HL-60 (cell line): ENCODE measurements at regions not wholly inside any gene's neighbourhood (a gene's known extent, or its start where the extent isn't known, plus 50 kb on each side); places are given as distances from the start of the nearest gene placed in this dataset.

ENCODE experiments used
- DNase-seq, 2 experiments: peaks; one replicate each; pipeline ENCODE4 v3.0.0-alpha.2; 2010 to 2020; ENCODE audit warnings: low read depth in 1 of 2, low spot score in 1 of 2
- H3K27ac ChIP-seq: fragments of 250-450 bp; sonication (Bioruptor Pico); replicated peaks from 2 replicates; pipeline ENCODE4 v1.5.1; 2020; ENCODE audit warnings: mild to moderate bottlenecking, moderate library complexity
- H3K27me3 ChIP-seq: fragments of 250-450 bp; sonication (Bioruptor Pico); 2 replicates; pipeline ENCODE4 v1.5.1; 2021; ENCODE audit warnings: mild to moderate bottlenecking, moderate library complexity; ENCODE audit not compliant: insufficient read depth, poor library complexity, severe bottlenecking
- H3K4me3 ChIP-seq: replicated peaks from 2 replicates; pipeline ENCODE4 v1.5.1; 2011; ENCODE audit warnings: mild to moderate bottlenecking, control low read depth, low read length; ENCODE audit not compliant: insufficient read depth
- GABPA ChIP-seq: IDR thresholded peaks from 2 replicates; pipeline ENCODE4 v1.6.1; 2012; ENCODE audit warnings: low read depth
- POLR2AphosphoS5 ChIP-seq: IDR thresholded peaks from 2 replicates; pipeline ENCODE4 v1.6.1; 2012; ENCODE audit warnings: low read depth
- REST ChIP-seq: IDR thresholded peaks from 2 replicates; pipeline ENCODE4 v1.6.1; 2012; ENCODE audit warnings: low read depth; ENCODE audit not compliant: insufficient replicate concordance
- SPI1 ChIP-seq: IDR thresholded peaks from 2 replicates; pipeline ENCODE4 v1.6.1; 2012; ENCODE audit warnings: low read depth, mild to moderate bottlenecking, borderline replicate concordance
- TF ChIP-seq, protein P1 (sequence below): IDR thresholded peaks from one replicate; pipeline ENCODE4 v1.5.1; 2011; ENCODE audit warnings: low read length, control low read depth, inconsistent platforms; ENCODE audit not compliant: insufficient read depth

DNA sequence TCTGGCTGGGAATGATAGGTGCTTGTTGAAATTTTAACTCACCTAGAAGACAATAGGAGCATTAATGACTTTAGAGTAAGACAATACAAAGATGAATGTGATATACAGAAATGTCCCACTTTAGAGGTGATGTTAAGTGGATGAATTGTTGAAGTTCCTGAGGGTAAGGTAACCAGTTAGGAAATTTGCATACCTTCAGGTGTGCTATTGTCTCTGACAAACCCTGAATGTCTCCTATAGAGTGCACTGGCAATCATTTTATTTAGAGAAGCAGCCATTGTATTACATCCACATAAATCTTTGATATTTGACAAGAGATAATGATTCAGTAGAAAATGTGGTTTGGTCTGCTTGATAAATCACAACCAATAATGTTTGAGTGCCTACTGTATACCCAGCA is 228.5 kb downstream of the RNF144A start:
- DNase-seq, result no peak

GRCh38 chr2:7146151-7146550 is 228.9 kb downstream of the RNF144A start:
- H3K4me3 ChIP-seq, result no peak overlapping the region
- no peaks in the 10 kb centered on the region for H3K27me3 ChIP-seq
- H3K27ac ChIP-seq, result no peak overlapping the region
- TF ChIP-seq POLR2AphosphoS5, result no peak
- TF ChIP-seq GABPA, result no peak
- TF ChIP-seq SPI1, result no peak
- TF ChIP-seq, protein P1, sequence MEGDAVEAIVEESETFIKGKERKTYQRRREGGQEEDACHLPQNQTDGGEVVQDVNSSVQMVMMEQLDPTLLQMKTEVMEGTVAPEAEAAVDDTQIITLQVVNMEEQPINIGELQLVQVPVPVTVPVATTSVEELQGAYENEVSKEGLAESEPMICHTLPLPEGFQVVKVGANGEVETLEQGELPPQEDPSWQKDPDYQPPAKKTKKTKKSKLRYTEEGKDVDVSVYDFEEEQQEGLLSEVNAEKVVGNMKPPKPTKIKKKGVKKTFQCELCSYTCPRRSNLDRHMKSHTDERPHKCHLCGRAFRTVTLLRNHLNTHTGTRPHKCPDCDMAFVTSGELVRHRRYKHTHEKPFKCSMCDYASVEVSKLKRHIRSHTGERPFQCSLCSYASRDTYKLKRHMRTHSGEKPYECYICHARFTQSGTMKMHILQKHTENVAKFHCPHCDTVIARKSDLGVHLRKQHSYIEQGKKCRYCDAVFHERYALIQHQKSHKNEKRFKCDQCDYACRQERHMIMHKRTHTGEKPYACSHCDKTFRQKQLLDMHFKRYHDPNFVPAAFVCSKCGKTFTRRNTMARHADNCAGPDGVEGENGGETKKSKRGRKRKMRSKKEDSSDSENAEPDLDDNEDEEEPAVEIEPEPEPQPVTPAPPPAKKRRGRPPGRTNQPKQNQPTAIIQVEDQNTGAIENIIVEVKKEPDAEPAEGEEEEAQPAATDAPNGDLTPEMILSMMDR, result no peak
- no peak for TF ChIP-seq REST
- no peak for DNase-seq

More for the DNA sequence above, 228.5 kb downstream of the RNF144A start:
- Histone ChIP-seq H3K4me3 (no peak overlapping the region), H3K27ac (no peak overlapping the region), H3K27me3 (no peaks in the 10 kb centered on the region)
- TF ChIP-seq REST, result no peak
- no peak for TF ChIP-seq SPI1
- TF ChIP-seq POLR2AphosphoS5, result no peak
- TF ChIP-seq, protein P1, result no peak
- TF ChIP-seq GABPA, result no peak

DNA sequence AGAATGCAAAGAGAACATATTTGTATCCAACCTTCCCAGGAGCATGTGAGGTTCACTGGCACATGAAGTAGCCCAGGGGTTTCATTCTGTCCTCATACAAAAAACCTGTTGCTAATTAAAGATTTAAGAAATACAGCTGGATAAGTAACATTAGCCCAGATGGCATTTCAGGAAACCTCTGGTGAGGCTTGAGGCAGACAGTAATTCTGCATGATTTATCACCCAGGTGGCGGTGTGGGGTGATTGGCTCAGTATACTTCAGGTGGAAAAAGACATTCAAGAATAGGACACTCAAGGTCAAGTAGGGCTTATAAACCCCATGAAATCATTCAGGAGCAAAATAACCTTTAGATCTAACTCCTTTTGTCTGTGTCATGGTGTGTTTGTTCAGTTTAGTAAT is 237.4 kb downstream of the RNF144A start:
- Histone ChIP-seq H3K4me3 (no peak overlapping the region), H3K27me3 (no peaks in the 10 kb centered on the region), H3K27ac (no peak overlapping the region)
- TF ChIP-seq GABPA, result no peak
- no peak for TF ChIP-seq SPI1
- TF ChIP-seq REST, result no peak
- no peak for TF ChIP-seq POLR2AphosphoS5
- TF ChIP-seq, protein P1, result no peak
- no peak for DNase-seq
